GM19463 (cell line): ENCODE measurements at regions not wholly inside any gene's neighbourhood (a gene's known extent, or its start where the extent isn't known, plus 50 kb on each side); places are given as distances from the start of the nearest gene placed in this dataset.

Experiments
- ATAC-seq: cut with Tn5 transposase; IDR thresholded peaks from one replicate; pipeline ENCODE4 v1.9.1; 2021; ENCODE audit warnings: mild to moderate bottlenecking, moderate library complexity; ENCODE audit not compliant: unreplicated experiment

DNA sequence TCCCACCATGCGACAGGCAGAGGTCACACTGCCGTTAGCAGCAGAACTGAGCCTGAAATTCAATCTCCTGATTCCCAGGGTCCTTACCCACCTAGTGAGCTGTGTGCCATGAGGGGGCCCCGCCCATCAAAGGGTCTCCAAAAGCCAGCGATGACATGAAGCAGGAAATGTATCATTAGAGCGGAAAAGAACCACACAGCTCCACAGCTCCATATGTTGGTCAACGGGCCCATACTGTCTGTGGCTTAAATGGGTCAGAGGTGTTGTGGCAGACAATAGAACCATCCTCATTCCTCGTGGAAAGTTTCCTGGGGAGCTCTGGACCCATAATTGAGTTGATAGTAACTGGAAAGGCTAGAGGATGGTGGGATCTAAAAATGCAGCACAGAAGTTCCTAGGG is 68.1 kb upstream of the PODXL start:
- no peak for ATAC-seq

DNA sequence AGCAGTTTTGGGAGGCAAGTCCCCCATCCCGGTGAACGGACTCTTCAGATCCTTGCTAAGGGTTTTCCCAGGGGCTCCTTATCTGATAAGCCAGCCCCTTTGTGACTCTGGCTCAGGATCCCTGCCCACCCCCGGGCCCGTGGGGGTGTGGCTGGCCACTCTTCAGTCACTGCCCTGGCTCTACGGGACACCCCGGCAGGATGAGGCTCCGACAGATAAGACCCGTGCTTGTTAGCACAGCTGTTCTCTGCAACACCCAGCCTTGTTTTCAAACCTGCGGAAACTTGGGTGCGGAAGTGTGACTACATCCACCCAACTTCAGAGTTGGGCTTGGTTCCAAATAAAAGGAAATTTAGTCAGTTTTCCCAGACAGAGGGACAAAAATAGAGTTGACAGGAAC is 66.7 kb upstream of the PODXL start:
- ATAC-seq, result no peak

DNA sequence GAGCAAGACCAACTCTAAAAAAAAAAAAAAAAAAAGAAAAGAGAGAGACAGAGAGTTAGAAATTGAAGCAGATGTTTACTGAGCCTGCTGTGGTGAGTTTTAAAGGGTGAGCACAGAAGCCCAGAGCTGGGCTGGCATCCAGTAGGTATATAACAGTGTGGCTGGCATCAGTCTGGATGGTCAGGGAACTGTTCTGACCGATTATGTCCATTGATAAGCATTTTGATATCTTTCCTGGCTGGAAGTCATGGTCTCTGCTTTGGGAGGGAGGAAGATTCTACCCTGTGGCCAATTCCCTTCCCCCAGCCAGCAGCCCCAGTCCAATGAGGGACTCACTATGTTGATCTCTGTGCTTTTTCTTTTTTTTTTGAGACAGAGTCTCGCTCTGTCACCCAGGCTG is 65.2 kb upstream of the PODXL start:
- ATAC-seq, result no peak

DNA sequence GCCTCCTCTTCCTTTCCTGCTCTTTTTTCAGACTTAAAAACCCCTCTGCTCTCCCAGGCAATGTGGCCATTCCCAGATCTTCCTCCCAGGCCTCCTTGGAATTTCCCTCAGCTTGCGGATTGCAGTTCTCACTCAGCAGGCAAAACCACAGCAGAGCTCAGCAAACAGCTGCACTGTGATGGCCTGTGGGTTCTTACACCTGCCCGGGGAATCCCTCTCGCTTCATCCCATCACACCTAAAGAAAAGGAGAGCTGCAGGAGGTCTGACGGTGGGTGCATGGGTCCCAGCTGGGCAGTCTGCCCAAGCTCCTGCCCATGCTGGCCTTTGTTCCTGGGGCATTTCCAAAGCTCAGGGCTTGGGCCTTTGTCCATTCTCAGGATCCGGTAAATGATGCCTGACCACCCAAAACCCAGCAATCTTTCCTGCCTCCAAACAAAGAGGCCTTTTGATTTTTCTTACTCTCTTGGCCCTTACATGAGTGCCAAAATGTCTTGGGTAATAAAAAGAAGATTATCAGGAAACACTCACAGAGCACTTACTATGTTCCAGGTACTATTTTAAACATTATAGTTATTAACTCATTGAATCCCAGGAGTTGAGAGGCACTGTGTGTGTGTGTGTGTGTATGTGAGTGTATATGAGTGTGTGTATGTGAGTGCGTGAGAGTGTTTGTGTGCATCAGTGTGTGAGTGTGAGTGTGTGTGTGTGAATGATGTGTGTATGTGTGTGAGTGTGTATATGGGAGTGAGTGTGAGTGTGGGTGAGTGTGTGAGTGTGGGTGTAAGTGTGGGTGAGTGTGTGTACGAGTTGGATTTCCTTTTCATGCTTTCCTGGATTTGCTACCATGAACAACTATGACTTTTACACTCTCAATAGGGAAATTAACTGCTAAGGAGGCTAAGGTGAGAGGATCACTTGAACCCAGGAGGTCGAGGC is 64.5 kb upstream of the PODXL start:
- ATAC-seq, result no peak

DNA sequence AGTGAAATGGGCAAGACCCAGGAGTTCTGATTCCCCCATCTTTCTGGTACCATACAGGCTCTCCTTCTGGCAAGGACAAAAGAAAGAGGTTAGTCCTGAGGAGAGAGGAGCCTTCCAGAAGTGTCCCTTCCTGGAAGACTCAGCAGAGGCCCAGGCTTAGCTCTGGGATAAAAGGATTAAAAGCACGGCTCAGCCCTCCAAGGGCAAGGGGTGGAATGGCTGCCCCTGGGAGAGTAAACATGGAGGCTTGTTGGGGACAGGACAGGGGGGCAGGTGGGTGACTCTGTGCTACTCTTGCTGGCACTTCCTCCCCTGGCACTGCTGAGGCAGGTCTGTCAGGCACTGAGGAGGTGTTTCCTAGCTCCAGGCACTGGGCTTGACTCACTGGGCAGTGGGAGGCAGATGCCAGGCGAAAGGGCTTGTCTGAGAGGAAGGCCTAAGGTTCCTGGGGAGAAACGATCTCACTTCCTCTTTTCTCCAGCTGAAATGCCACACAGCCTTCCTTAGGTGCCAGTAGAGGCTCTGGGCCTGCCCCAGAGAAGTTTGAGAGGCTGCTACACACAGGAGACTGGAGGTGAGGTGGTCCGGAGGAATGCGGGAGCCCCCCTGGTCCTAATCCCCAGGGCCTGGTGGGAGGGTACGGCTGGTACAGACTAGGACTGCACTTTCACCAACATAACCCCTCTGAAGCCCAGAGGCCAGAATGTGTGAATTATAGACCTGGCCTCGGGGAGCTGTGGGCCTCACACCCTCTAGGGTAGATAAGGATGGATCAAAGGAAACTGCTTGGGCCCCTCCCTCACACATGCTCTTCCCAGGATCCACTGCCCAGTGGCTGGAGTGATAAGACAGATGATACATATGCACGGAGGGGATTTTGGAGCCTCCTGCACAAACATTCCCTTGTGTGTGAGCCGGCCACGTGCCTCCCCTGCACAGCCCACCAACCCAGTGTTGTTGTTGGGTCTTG is 63.2 kb upstream of the PODXL start:
- no peak for ATAC-seq

DNA sequence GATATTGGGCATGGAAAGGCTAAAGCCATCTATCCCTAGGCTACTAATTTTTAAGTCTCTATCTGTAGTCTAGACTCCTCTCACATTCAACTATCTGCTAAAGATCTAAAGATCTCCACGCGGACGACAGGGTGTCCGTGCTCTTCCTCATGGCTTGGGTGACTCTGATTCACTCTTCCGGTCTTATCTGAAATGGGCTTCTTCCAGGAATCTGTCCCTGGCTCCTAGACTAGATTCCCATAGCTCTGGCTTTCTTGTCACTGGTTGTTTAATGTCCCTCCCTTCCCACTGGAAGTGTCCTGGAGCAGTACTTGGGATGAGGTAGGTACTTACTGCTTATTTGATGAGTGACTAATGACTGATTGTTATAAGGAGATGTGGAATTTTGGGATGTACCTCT is 62.0 kb upstream of the PODXL start:
- no peak for ATAC-seq

DNA sequence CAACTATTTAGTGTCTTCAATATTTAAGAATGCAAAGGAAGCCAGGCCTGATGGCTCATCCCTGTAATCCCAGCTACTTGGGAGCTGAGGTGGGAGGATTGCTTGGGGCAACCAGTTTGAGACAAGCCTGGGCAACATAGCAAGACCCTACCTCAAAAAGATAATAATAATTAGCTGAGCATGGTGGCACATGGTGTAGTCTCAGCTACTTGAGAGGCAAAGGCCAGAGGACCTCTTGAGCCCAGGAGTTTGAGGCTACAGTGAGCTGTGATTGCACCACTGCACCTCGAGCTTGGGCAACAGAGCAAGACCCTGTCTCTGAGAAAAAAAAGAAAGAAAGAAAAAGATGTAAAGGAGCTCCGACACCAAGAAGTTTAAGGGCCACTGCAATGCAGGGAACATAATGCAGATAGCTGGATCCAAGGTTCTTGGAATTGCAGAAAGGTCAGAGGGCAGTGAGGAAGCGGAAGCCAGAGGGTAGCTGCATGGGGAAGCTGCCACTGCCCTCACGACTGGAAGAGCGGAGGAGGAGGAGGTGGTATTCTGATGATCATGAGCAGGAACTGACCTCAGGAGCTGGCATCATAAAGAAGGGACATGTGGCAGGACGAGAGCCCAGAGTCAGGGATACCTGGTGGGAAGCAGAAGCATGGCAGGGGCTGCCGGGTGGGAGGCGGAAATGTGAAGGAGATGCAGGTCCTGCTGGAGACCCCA is 60.2 kb upstream of the PODXL start:
- ATAC-seq, result no peak

DNA sequence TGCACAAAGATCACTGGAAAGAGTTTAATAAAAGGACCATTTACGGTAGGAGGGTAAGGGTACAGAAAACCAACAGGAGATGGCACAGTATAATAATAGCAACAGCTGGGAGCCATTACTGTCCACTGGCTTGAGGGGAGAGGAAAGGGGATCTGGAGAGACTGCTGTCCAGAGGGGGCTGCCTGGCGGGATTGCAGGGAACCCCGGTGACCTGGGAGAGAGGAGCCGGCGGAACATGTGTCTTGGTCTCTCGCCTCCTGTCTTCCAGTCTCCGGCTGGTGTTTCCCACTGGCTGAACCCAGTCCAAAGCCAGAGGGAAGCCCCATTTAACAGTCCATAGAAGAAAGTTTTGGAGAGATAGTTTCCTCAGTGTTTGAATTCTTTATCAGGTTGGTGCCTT is 57.5 kb upstream of the PODXL start:
- no peak for ATAC-seq

DNA sequence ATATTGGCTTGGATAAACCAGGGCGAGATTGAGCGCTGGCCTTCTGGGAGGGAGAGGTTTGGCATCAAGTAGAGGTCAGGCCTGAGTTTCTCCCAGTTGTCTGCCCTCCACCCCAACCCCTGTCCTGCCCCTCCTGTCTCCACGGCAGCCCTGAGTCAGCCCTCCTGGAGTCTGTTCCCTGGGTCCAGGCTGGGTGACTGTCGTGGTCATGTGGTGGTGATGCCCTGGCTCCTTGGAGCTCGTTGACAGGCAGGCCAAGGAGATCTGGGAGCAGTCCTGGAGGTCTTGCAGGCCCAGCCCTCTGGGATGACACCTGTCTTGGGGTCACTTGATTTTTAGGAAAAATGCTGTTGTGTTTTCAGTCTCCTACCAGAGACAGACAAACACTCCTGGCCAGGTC is 53.6 kb upstream of the PODXL start:
- ATAC-seq, result no peak

DNA sequence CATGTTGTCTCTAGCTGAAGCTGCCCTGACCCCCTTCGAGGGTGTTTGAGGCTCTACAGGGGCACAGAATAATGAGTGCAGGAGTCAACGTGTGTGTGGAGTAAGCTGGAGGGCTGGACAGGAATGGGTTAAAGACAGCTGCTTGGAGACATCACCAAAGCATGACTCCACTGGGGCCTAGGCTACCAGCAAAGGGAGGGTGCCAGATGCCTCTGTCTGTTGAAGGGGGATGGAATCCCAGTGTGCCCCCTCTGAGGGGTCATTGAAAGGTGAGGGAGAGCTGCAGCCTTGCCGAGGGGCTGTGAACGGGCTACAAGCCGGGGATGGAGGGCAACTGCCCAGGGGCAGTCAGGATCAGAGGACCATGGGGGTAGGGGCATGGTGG is 51.7 kb upstream of the PODXL start:
- ATAC-seq, result no peak

DNA sequence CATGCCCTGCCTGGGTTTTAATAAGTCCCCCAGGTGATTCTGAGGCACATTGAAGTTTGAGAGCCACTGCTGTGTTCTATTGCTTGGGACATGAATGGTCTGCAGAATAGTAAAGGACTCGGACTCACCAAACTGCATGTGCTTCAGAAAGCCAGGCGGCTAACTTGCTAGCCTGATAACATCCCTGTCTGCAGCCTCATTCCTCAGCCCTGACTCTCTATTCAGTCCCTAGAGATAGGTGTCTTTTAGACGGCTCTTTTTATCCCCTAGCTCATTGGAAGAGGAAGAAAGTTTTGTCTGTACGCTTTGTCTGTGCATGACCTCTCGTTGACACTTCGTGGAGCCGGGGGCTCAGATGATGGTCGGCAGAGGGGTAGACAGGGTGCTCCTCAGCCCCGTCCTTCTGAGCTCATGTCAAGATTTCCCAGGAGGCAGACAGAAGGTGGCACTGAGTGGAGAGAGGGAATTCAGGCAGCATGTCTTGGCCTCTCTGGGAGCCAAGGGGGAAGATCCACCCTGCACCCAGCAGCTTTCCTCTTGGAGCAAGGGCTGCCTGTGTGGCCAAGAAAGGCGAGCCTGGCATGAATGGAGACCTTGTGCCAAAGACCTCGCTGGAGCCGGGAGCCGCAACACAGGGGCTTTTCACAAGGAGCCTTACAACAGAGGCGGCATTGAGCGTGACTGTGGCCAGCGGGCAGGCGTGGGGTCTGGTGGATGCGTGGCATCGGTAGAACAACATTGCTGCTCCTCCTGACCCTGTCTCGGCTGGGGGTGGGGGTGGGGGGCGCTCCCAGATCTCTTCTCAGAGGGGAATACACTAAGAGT is 51.1 kb upstream of the PODXL start:
- no peak for ATAC-seq

DNA sequence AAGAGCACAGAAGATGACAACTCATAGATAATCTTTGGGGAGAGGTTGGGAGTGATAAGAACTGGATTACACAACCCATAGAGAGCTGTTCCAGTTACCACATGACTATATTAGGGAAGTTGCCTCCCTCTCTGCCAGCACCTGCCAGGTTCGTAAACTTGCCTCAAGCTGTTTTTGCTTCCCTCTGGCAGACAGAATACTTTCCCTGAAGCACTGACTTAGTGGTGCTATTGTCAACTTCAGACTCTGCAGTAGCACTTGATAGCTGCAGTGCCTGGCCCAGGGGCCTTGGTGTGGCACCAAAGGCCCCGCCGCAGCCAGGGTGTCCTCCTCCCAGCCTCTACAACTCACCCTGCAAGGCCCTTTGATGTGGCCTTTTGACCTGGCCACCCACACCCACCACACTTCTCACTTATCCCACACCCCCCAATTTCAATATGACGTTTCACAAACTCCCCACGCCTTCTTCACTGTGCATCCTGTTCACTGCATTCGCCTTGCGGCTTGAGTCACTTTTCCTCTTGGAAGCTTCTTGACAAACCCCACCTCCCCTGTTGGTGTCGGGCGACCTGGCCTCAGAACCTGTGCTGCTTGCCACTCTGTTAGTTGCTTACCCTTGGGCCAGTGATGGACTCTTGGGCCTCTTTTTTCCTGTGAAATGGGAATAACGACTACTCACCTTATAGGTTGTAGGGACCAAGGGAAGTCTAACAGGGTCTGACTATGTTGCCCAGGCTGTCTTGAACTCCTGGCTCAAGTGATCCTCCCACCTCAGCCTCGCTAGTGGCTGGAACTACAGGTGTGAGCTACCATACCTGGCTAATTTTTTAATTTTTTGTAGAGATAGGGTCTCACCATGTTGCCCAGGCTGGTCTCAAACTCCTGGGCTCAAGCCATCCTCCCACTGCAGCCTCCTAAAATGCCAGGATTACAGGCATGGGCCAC is 50.2 kb upstream of the PODXL start:
- ATAC-seq, result no peak
